ENCODE measurements at regions not wholly inside any gene's neighbourhood (a gene's known extent, or its start where the extent isn't known, plus 50 kb on each side); places are given as distances from the start of the nearest gene placed in this dataset.

GRCh38 chr13:28576067-28576466 is 81.1 kb upstream of the FLT1 start:
- TF ChIP-seq ZNF248 (tag by site-specific recombination; IDR thresholded peaks at IDR 0.05) (no peak), ZNF335 (tag by site-specific recombination; conservative IDR thresholded peaks at IDR 0.05) (no peak), CTCF (tag by site-specific recombination; IDR thresholded peaks at IDR 0.05) (no peak), ZNF19 (tag by site-specific recombination; IDR thresholded peaks at IDR 0.05; ENCODE audit: low read depth) (no peak), ZNF274 (IDR thresholded peaks at IDR 0.05; ENCODE audit: low read length) (no peak), ZNF274 (tag by site-specific recombination; IDR thresholded peaks at IDR 0.05; ENCODE audit: borderline replicate concordance) (no peak), ZNF280C (tag by site-specific recombination; IDR thresholded peaks at IDR 0.05) (no peak), YY1 (tag by site-specific recombination; IDR thresholded peaks at IDR 0.05) (no peak), ZXDB (tag by site-specific recombination; IDR thresholded peaks at IDR 0.05) (no peak), ZNF707 (tag by site-specific recombination; IDR thresholded peaks at IDR 0.05) (no peak), ZNF132 (tag by site-specific recombination; IDR thresholded peaks at IDR 0.05; ENCODE audit: borderline replicate concordance) (no peak), ZNF560 (tag by site-specific recombination; IDR thresholded peaks at IDR 0.05; ENCODE audit: borderline replicate concordance) (no peak)

All from HEK293 (cell line).